K562 (cell line): ENCODE measurements at regions not wholly inside any gene's neighbourhood (a gene's known extent, or its start where the extent isn't known, plus 50 kb on each side); places are given as distances from the start of the nearest gene placed in this dataset.
"Not testable (repeated sequence)": the region's sequence is repeated elsewhere in the genome, so short reads cannot be mapped to it uniquely, and the experiment has no call there.

Experiments used
- BRF1 ChIP-seq: IDR thresholded peaks from 3 replicates; pipeline ENCODE4 v1.6.1; 2011; ENCODE audit warnings: borderline replicate concordance, mild to moderate bottlenecking; ENCODE audit not compliant: insufficient read length; ENCODE audit errors: extremely low read depth
- FOXA1 ChIP-seq: fragments of 450-650 bp; IDR thresholded peaks from 2 replicates; pipeline ENCODE4 v1.6.1; 2016; ENCODE audit warnings: mild to moderate bottlenecking, borderline replicate concordance
- GATA2 ChIP-seq: sonication (generic); formaldehyde crosslinking; IDR thresholded peaks from 2 replicates; pipeline ENCODE4 v1.4.0; 2020; ENCODE audit warnings: mild to moderate bottlenecking, missing genetic modification reagents
- GTF2E2 ChIP-seq: fragments of 200-800 bp; sonication (Bioruptor generic); IDR thresholded peaks from 2 replicates; pipeline ENCODE4 v1.6.1; 2016; ENCODE audit warnings: missing genetic modification characterization, missing compliant biosample characterization
- MXI1 ChIP-seq: IDR thresholded peaks from 2 replicates; pipeline ENCODE4 v1.6.1; 2011; ENCODE audit warnings: low read depth, mild to moderate bottlenecking, improper control_type of control experiment, low read length
- PYGO2 ChIP-seq: fragments of 450-650 bp; IDR thresholded peaks from 2 replicates; pipeline ENCODE4 v1.6.1; 2016; ENCODE audit warnings: mild to moderate bottlenecking, missing genetic modification characterization, moderate library complexity, missing compliant biosample characterization
- RAD21 ChIP-seq, 2 experiments: fragments of 250-450 bp in 1 of 2; fragments of 450-650 bp in 1 of 2; sonication (Bioruptor Pico) in 1 of 2; formaldehyde crosslinking in 1 of 2; IDR thresholded peaks in 1 of 2; conservative IDR thresholded peaks in 1 of 2; 2 replicates each; pipeline versions ENCODE4 v1.4.0 to v1.8.0; 2020 to 2022; ENCODE audit warnings: mild to moderate bottlenecking in 2 of 2, moderate library complexity in 1 of 2
- RBBP5 ChIP-seq: fragments of 200-600 bp; sonication (generic); IDR thresholded peaks from 2 replicates; pipeline ENCODE4 v1.6.1; 2012; ENCODE audit warnings: borderline replicate concordance, mild to moderate bottlenecking, low read length, control low read depth, inconsistent platforms; ENCODE audit not compliant: insufficient read depth, poor library complexity, severe bottlenecking
- REST ChIP-seq, 2 experiments: fragments of 450-650 bp; formaldehyde crosslinking in 1 of 2; IDR thresholded peaks; 2 replicates each; pipeline versions ENCODE4 v1.4.0 to v1.6.1; 2014 to 2020; ENCODE audit warnings: mild to moderate bottlenecking in 2 of 2, borderline replicate concordance in 1 of 2, low read depth in 1 of 2

DNA sequence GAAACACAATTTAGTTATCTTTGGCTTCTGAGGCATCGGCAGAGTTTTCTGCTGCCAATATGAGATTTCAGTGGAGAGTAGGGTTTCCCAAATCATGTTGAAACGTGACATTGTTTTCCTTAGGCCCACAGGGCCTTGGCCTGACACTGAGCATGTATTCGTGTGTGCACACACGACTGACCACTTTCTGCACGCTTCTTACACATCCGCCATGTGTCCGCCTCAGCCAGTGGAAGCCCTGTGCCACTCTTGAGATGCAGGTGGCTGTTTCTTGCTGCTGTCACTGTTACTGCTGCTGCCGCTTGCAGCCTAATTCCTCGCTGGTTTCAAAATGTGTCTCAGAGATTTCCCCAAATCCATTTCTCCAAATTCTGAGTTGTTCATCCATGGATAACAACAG, 299.6 kb upstream of the PLGLB1 start:
- not testable (repeated sequence) for TF ChIP-seq GATA2 (CRISPR knock-in tag); RBBP5; RAD21 (CRISPR knock-in tag; conservative IDR thresholded peaks at IDR 0.05 in 1 of 2, IDR thresholded peaks at IDR 0.05 in 1 of 2); PYGO2 (tag); FOXA1; REST (IDR thresholded peaks at IDR 0.05; ENCODE audit: borderline replicate concordance); REST (CRISPR knock-in tag; IDR thresholded peaks at IDR 0.05; ENCODE audit: low read depth); GTF2E2 (tag); MXI1; BRF1
